HG02840 (cell line): ENCODE measurements at regions not wholly inside any gene's neighbourhood (a gene's known extent, or its start where the extent isn't known, plus 50 kb on each side); places are given as distances from the start of the nearest gene placed in this dataset.
"Not testable (repeated sequence)": the region's sequence is repeated elsewhere in the genome, so short reads cannot be mapped to it uniquely, and the experiment has no call there.

Source experiments
- ATAC-seq: cut with Tn5 transposase; IDR thresholded peaks from one replicate; pipeline ENCODE4 v1.9.1; 2021; ENCODE audit warnings: mild to moderate bottlenecking, moderate library complexity, moderate number of reproducible peaks; ENCODE audit not compliant: unreplicated experiment, low FRiP score

GRCh38 chr3:182414586-182414985 is 378.7 kb upstream of the ATP11B start:
- no peak for ATAC-seq

GRCh38 chr3:182420741-182421140 is 372.6 kb upstream of the ATP11B start:
- no peak for ATAC-seq

- no peak for ATAC-seq
Measured at GRCh38 chr3:182424006-182424405, 369.3 kb upstream of the ATP11B start.

GRCh38 chr3:182425926-182426718 is 367.2 kb upstream of the ATP11B start:
- not testable (repeated sequence) for ATAC-seq

GRCh38 chr3:182431972-182432371 is 361.3 kb upstream of the ATP11B start:
- ATAC-seq = not testable (repeated sequence)

- no peak for ATAC-seq
Measured at GRCh38 chr3:182435860-182436259, 357.4 kb upstream of the ATP11B start.

- ATAC-seq = no peak
Measured at GRCh38 chr3:182436547-182436946, 356.8 kb upstream of the ATP11B start.

- no peak for ATAC-seq
Measured at GRCh38 chr3:182438398-182438797, 354.9 kb upstream of the ATP11B start.

- no peak for ATAC-seq
Measured at GRCh38 chr3:182440101-182440500, 353.2 kb upstream of the ATP11B start.

GRCh38 chr3:182445576-182445975 is 347.7 kb upstream of the ATP11B start:
- ATAC-seq = no peak

GRCh38 chr3:182450942-182451787 is 342.1 kb upstream of the ATP11B start:
- no peak for ATAC-seq

GRCh38 chr3:182451871-182452270 is 341.4 kb upstream of the ATP11B start:
- ATAC-seq = no peak

- no peak for ATAC-seq
Measured at GRCh38 chr3:182455011-182455410, 338.3 kb upstream of the ATP11B start.

- no peak for ATAC-seq
Measured at GRCh38 chr3:182460303-182460702, 333.0 kb upstream of the ATP11B start.

- ATAC-seq = no peak
Measured at GRCh38 chr3:182462152-182462551, 331.2 kb upstream of the ATP11B start.

- no peak for ATAC-seq
Measured at GRCh38 chr3:182464513-182465145, 328.7 kb upstream of the ATP11B start.

- no peak for ATAC-seq
Measured at GRCh38 chr3:182465301-182466185, 327.8 kb upstream of the ATP11B start.

GRCh38 chr3:182469086-182469485 is 324.2 kb upstream of the ATP11B start:
- no peak for ATAC-seq

GRCh38 chr3:182470187-182470586 is 323.1 kb upstream of the ATP11B start:
- no peak for ATAC-seq

GRCh38 chr3:182473191-182473710 is 320.1 kb upstream of the ATP11B start:
- no peak for ATAC-seq
